ENCODE measurements at regions not wholly inside any gene's neighbourhood (a gene's known extent, or its start where the extent isn't known, plus 50 kb on each side); places are given as distances from the start of the nearest gene placed in this dataset.

DNA sequence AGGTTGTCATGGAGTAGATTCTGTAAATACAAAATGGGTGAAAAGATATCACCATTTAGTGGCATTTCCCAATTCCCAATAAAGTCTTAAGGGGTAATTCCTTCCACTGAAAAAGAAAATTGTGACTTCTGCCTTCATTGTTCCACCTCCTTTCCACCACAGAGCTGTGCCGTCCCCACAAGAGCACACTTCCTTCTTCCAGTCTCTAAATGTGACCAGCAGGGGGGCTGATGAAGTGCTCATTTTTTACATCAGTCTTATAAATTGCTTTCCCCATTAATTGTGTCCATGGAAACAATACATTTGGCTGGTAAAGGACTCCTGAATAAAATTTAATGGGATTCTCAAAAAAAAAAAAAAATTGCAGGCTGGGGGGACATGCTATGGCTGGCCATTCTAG is 260.8 kb upstream of the PSMD7 start:
- no peak for DNase-seq (ENCODE audit: low read depth in 2 of 3, low spot score in 1 of 3)

DNA sequence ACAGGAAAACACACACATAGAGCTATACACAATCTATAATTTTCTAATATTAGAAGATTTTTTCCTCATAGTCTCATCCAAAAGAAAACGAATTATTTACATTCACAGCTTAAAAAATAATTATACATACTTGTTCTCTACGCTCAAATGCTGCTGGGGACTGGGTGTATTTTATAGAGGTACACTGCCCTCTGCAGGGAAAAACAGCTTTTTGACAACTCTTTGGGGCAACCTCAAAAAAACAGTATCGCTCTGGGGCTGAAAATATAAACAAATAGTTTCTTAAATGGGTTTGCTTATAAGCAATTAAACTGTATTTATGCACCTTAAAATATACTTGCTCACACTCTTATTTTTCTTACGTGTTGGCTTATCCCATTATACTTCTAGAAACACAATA is 261.8 kb upstream of the PSMD7 start:
- DNase-seq (ENCODE audit: low read depth in 2 of 3, low spot score in 1 of 3) = no peak

GRCh38 chr16:74034200-74034599 is 262.4 kb upstream of the PSMD7 start:
- DNase-seq (ENCODE audit: low read depth in 2 of 3, low spot score in 1 of 3) = no peak

DNA sequence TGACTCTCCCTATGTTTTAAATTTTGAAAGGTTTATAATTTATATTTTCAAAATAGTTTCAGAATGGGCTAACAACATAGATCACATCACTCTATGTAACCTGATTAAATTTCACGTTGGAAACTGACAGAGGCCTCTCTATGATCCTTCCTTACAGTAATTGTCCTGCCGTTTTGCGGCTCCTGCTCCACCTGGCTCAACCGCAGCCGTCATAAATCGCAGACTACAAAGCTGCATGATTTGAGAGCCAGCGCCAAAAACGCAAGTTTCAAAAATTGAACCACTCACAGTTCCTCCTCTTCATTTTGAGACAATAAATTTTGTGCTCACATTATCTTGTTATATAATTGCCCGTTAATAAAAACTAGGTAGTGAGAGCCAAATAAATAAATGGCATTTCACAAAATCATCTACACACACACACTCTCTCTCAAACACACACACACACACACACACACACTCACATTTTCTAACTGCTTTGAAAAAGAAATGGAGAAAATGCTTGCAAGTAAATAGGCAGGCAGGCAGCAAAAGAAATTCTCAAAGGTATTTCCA is 263.1 kb upstream of the PSMD7 start:
- no peak for DNase-seq (ENCODE audit: low read depth in 2 of 3, low spot score in 1 of 3)

DNA sequence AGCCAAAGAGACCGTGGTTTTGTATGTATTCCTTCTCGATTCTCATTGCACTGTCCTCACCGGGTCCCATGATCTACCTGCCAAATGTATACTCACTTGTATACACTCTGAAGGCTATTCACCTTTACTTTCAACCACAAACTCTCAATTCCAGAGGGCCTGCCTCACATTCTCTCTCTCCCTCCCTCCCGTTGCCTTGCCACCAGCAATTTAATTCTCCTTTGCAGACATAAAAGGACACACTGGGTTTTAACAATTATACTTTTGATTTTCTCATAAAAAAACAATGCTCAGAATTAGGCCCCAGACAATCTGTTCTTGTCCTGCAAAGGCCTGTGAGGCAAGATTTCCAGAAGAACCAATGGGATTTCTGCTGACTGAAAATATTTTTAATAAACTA is 265.1 kb upstream of the PSMD7 start:
- DNase-seq (ENCODE audit: low read depth in 2 of 3, low spot score in 1 of 3) = no peak

DNA sequence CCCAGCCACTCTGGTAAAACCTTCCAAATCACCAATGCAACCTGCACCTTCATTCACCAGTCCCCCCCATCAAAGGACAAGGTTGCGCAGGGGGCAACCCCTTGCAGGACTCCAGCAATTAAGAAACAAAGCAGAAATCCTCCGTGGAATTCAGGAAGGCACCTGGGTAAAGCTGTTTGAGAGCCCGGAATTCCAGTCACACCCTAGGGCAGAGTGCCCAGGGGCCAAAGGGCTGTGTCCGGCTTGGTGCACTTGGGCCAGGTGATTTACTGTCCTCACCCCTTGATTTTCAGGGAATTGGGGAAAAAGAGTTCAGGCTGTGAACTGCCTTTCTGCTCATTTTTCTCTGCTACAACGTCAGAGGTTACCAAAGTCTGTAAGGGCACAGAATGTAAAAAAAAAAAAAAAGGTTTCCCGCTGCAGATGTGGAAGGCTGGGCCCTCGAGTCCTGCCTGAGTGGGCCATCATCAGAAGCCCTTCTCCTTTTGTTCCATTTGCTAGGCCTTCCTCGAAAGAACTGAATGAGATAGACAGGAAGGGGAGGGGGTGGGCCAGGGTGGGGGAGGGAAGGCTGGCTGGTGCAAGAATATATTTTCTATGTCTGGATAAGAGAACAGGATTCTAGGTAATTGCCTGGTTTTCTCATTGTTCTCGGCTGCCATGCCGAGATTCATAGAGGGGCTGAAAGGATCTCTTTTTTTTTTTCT is 266.5 kb upstream of the PSMD7 start:
- DNase-seq (ENCODE audit: low read depth in 2 of 3, low spot score in 1 of 3) = no peak

- DNase-seq (ENCODE audit: low read depth in 2 of 3, low spot score in 1 of 3) = no peak
Observed at GRCh38 chr16:74029115-74029792, 267.4 kb upstream of the PSMD7 start.

- no peak for DNase-seq (ENCODE audit: low read depth in 2 of 3, low spot score in 1 of 3)
Observed at GRCh38 chr16:74026373-74027281, 270.0 kb upstream of the PSMD7 start.

- no peak for DNase-seq (ENCODE audit: low read depth in 2 of 3, low spot score in 1 of 3)
Observed at GRCh38 chr16:74024953-74025352, 271.7 kb upstream of the PSMD7 start.

GRCh38 chr16:74020095-74020670 is 276.4 kb upstream of the PSMD7 start:
- DNase-seq (ENCODE audit: low read depth in 2 of 3, low spot score in 1 of 3) = no peak

- no peak for DNase-seq (ENCODE audit: low read depth in 2 of 3, low spot score in 1 of 3)
Observed at GRCh38 chr16:74019612-74020011, 277.0 kb upstream of the PSMD7 start.

- no peak for DNase-seq (ENCODE audit: low read depth in 2 of 3, low spot score in 1 of 3)
Observed at GRCh38 chr16:74015953-74016352, 280.7 kb upstream of the PSMD7 start.

- no peak for DNase-seq (ENCODE audit: low read depth in 2 of 3, low spot score in 1 of 3)
Observed at GRCh38 chr16:73998707-73999106, 297.9 kb upstream of the PSMD7 start.

GRCh38 chr16:73997971-73998370 is 298.6 kb upstream of the PSMD7 start:
- DNase-seq (ENCODE audit: low read depth in 2 of 3, low spot score in 1 of 3) = no peak

GRCh38 chr16:73997340-73997711 is 299.3 kb upstream of the PSMD7 start:
- no peak for DNase-seq (ENCODE audit: low read depth in 2 of 3, low spot score in 1 of 3)

GRCh38 chr16:73996624-73997339 is 299.8 kb upstream of the PSMD7 start:
- DNase-seq (ENCODE audit: low read depth in 2 of 3, low spot score in 1 of 3) = no peak

- no peak for DNase-seq (ENCODE audit: low read depth in 2 of 3, low spot score in 1 of 3)
Observed at GRCh38 chr16:73993878-73994277, 302.7 kb upstream of the PSMD7 start.

DNA sequence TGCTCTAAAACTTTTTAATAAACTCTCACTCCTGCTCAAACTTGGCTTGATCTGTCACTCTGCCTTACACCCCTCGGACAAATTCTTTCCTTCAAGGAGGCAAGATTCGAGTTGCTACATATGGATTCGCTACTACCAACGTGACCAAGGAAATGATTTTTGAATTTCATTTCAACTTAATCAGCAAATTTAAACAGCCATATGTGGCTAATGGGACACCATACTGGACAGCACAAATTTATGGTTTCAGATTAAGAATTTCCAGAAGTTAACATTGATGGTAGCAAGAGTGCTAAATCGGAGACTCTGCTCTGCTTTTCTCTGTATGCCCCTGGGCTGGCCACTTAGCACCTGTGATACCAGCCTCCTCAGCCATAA is 318.2 kb upstream of the PSMD7 start:
- DNase-seq (ENCODE audit: low read depth in 2 of 3, low spot score in 1 of 3) = no peak

- no peak for DNase-seq (ENCODE audit: low read depth in 2 of 3, low spot score in 1 of 3)
Observed at GRCh38 chr16:73976644-73977043, 320.0 kb upstream of the PSMD7 start.

DNA sequence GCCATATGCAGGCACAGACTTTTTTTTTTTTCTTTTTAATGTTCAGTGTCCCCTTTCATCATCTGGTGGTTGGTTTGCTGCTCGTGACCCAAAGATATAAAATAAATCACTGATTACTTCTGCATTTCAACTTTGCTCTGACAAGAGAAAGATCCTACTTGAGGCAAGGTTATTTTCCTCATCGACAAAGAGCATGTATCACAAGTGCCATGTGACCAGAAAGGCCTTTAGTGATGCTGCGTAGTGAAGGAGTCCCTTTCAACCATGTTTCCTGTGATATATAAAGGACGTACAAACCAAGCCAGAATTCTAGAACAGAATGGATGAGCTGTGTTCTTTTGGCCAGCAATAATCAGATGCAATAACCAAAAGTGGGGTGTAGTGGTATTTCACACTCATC is 323.4 kb upstream of the PSMD7 start:
- DNase-seq (ENCODE audit: low read depth in 2 of 3, low spot score in 1 of 3) = no peak

GRCh38 chr16:73966851-73967250 is 329.8 kb upstream of the PSMD7 start:
- no peak for DNase-seq (ENCODE audit: low read depth in 2 of 3, low spot score in 1 of 3)
